ENCODE measurements at regions not wholly inside any gene's neighbourhood (a gene's known extent, or its start where the extent isn't known, plus 50 kb on each side); places are given as distances from the start of the nearest gene placed in this dataset.
"Not testable (repeated sequence)": the region's sequence is repeated elsewhere in the genome, so short reads cannot be mapped to it uniquely, and the experiment has no call there.

- DNase-seq: no peak
These were observed 521.1 kb downstream of the NR2F2 start for GRCh38 chr15:96851613-96852012.

DNA sequence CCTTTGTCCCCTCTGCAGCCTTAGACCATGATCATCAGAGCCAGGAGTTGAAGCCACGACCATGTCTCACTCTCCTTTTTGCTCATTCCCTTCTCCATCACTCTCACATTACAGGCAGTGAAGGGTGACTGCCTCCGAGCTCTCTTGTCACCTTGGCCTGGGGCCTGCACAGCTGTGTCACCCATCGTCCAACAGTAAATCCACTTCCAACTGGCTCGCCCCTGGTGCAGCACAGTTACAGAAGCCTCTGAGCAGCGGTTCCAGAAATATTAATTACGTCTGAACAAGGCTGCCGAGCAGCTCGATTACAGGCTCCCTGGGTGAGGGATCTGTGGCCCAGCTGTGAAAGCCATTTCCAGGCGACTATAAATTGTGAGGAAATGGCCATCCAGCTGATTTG lies 528.2 kb downstream of the NR2F2 start:
- DNase-seq: no peak

- DNase-seq: no peak
These were observed 530.2 kb downstream of the NR2F2 start for GRCh38 chr15:96860741-96861140.

DNA sequence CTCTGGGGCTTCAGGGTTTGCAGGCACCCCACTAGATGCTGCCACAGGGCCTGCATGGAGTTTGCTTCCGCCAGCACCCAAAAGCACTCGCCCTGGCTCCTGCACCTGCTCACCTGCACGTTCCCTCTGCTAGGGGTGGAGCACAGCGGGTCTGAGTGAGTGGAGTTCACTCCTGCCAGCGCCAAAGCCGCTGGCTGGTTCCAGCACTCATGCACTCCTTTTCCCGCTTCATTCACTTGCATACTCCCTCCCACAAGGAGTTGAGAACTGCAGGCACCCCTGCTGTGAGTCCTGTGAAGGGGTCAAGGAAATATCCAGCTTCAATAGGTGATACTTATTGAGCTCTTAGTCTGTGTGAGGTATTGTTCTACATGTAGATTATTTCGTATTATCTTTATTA lies 537.5 kb downstream of the NR2F2 start:
- no peak for DNase-seq

GRCh38 chr15:96869122-96869521 lies 538.6 kb downstream of the NR2F2 start:
- DNase-seq: no peak

DNA sequence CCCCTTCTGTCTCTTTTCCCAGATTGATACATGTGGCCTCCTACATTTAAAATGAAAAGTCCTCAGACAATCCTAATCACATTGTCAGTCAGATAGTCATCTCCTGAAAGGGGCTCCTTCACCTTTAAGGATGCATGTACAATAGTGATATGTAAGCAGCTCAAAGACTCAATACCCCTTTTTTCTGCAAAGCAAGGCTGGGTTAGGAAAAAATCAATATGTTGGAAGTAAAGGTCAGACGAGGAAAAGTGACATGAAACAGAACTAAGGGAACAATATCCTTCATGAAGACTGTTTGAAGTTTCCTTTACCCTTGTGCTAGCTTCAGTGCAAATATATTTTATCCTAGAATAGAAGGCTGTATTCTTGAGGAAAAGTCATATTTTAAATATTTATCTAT lies 539.3 kb downstream of the NR2F2 start:
- no peak for DNase-seq

GRCh38 chr15:96870580-96870979 lies 540.1 kb downstream of the NR2F2 start:
- DNase-seq: no peak

DNA sequence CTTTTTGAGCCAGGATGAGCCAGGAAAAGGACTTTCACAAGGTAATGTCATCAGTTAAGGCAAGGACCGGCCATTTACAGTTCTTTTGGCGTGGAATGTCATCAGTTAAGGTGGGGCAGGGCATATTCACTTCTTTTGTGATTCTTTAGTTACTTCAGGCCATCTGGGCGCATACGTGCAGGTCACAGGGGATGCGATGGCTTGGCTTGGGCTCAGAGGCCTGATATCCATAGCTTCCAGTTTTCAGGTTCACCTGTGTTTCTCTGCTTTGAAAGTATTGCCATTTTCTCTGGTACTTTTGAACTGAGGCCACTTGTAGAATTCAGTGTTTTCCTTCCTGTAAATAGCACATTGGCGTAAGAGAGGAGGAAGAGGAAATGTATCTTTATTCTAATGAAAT lies 546.9 kb downstream of the NR2F2 start:
- not testable (repeated sequence) for DNase-seq

- DNase-seq: no peak
These were observed 547.6 kb downstream of the NR2F2 start for GRCh38 chr15:96878129-96878528.

GRCh38 chr15:96882121-96882772 lies 551.7 kb downstream of the NR2F2 start:
- DNase-seq: no peak

- no peak for DNase-seq
These were observed 557.2 kb downstream of the NR2F2 start for GRCh38 chr15:96887730-96888129.

DNA sequence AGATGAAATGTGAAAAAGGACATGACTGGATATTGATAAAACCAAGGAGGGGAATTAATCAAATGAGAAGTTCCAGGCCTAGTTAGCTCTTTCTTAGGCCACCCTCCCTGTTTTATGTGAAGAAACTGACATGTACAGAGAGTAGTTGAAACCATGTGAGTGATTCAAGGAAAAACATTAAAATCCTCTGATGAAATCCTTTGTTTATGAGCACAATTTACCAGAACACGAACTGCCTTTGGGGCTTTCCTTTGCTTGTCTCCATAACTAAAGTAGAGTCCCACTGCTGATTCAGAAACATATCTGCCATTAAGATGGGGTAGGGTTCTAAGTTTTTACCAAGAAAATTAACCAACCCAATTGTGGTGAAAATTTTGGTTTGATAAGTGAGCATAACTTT lies 558.3 kb downstream of the NR2F2 start:
- no peak for DNase-seq

DNA sequence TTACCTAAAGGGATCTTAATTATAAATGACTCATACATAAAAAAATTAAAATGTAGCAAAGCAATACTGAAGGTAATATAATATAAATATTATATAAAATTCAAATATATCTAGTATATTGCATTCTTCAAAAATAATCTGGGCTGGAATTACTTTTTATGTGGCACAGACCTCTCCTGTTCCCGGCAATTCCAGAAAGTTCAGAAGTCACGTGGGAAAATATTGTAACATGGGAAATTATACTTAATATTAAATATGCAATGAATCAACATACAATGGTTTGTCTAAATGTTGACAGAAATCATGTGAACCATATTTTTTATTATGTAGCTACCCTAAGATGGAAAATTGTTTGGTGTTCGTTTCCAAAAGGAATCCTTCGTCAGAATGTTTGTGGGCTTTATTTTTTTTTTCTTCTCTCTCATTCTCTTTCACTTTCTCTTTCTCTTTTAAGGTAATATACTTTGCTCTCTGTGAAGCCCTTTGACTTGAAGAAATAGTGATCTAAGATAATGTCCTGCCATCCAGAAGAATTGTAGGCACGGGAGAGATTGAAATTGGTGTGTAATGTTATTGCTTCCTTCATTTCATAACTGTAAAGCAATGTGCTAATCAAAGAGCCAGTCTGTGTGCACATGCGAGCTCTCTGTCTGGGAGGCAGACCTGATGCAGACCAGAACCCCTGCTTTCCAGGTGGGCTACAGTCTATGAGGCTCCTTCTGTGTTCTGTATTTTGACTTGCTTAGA lies 559.4 kb downstream of the NR2F2 start:
- no peak for DNase-seq

- DNase-seq: no peak
These were observed 560.5 kb downstream of the NR2F2 start for GRCh38 chr15:96891046-96891445.

- no peak for DNase-seq
These were observed 562.8 kb downstream of the NR2F2 start for GRCh38 chr15:96893159-96893906.

DNA sequence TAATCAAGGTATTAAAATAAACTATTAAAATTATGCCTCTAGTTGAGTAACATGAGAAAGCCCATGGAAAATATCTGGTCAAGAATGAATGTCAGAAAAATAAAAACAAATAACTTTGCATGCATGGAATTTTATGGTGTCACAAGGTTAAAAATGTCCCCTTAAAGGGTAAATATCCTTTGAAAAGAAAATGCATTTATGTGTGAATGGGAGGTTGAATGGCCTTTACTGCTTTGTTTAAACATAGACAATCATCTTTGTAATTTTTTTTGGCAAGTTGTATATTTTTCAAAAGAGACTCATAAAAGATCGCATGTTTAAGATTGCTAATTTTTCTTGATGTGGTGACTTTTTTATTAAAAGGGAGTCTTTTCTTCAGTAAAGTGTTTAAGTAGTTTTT lies 564.2 kb downstream of the NR2F2 start:
- no peak for DNase-seq

- no peak for DNase-seq
These were observed 566.3 kb downstream of the NR2F2 start for GRCh38 chr15:96896766-96897165.

DNA sequence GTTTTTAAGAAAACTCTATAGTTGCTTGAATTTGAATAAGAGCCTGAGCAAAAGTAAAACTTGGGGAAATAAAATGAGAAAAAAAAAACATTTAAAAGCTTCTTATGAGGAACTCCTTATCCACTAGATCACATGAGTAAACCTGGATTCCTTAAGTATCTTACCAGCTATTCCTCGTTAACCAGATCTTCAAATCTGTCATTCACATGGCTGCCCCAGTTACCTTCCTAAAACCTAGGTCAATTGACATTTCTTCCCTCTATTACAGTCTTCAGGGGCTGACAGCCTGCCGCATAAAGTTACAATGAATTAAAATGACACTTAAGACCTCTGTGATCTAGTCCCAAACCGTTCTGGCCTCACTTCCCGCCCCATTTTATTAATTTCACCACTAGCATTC lies 583.6 kb downstream of the NR2F2 start:
- no peak for DNase-seq

DNA sequence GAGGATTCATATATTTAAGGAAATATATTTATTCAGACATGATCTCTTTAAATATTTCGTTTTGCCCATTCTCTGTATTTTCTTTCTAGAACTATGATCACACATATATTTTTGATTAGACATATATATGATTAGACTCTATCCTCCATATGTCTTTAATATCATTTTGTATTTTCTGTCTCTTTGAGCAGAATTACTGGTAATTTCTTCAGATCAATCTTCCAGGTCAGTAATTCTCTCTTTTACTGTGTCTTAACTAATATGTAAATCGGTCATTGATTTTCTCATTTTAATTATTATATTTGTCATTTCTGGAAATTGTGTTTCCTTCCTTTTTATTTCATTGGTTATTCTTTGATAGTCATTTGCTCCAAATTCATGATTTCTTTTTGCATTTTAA lies 586.2 kb downstream of the NR2F2 start:
- no peak for DNase-seq

GRCh38 chr15:96924570-96924969 lies 594.1 kb downstream of the NR2F2 start:
- no peak for DNase-seq

DNA sequence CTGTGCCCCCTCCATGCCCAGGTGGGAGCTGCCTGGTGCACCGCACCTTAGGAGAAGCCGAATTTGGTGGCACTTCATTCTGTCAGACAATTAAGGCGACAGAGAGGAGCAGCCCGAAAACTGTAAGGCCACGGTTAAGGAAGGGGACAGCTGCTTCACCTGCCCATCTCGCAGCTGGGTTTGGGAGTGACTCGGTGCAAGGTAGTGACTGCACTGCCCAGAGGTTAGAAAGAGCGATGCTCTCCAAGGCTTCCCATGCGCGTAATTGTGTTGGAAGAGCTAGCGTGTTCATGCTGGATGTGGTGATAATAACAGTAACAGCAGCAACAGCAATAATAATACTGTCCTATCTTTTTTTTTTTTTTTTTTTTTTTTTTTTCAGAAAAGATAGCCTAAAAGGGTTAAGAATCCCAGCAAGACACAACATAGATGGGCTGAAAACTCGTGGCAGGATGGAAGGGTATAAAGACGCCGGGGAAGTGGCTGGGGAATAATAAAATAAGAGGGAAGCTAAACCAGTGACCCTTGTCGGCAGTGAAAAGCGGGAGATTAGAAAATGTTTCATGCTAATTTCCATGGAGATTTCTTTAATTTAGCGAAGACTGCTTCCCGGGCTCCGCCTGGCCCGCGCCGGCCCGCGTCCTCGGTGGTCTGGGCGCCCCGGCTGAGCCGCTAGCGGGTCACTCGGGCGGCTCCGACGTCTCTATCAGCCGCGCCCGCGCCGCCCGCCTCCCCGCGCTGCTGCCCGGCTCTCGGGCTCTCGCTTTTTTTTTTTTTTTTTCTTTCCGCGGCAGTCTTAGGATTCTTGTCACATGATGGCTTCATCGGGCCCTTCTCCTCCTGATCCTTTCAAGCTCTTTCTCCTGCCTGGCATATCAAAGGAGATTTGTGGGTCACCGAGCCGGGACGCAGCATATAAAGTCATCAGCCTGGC lies 617.1 kb downstream of the NR2F2 start:
- no peak for DNase-seq

GRCh38 chr15:96948981-96949380 lies 618.5 kb downstream of the NR2F2 start:
- no peak for DNase-seq

- no peak for DNase-seq
These were observed 628.2 kb downstream of the NR2F2 start for GRCh38 chr15:96958721-96959120.
